ENCODE measurements at regions not wholly inside any gene's neighbourhood (a gene's known extent, or its start where the extent isn't known, plus 50 kb on each side); places are given as distances from the start of the nearest gene placed in this dataset.

DNA sequence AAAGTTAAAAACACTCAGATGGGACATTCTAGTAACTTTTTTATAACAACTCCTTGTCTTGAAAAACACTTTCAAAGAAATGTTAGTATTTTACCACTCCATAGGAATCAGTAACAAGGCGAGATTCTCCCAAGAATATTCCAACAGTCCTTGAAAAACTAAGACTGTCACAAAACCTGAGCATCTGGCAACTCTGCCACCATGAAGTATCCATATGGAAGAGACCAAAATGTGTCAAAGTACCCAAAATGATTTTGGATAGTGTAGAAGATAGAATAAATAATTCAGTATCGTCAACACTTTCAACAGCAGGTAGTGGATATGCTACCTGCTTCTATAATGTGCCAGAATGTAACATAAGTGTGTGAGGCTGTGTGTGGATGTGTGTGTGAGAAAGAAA lies 361.8 kb downstream of the ZEB2 start:
- TF ChIP-seq YY1 (IDR thresholded peaks at IDR 0.05): no peak
- no peak for TF ChIP-seq EGR1 (IDR thresholded peaks at IDR 0.05; ENCODE audit: low read depth in 2 of 2)
- TF ChIP-seq RAD21 (IDR thresholded peaks at IDR 0.05): no peak
- no peak for TF ChIP-seq RXRA (IDR thresholded peaks at IDR 0.05)
- TF ChIP-seq FOXA1 (IDR thresholded peaks at IDR 0.05): no peak
- TF ChIP-seq GABPA (IDR thresholded peaks at IDR 0.05 in 1 of 2, conservative IDR thresholded peaks at IDR 0.05 in 1 of 2): no peak
- no peak for TF ChIP-seq NR2F2 (IDR thresholded peaks at IDR 0.05)
- TF ChIP-seq, protein P1, sequence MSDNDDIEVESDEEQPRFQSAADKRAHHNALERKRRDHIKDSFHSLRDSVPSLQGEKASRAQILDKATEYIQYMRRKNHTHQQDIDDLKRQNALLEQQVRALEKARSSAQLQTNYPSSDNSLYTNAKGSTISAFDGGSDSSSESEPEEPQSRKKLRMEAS (IDR thresholded peaks at IDR 0.05): no peak
- TF ChIP-seq TAF1 (conservative IDR thresholded peaks at IDR 0.05): no peak
- no peak for DNase-seq (ENCODE audit: low spot score)
- no peaks in the 10 kb centered on the region for H3K27me3 ChIP-seq (ENCODE audit: control insufficient read depth in 4 of 4, insufficient read depth in 4 of 4, low read length in 3 of 4)
- no peak overlapping the region for H3K27ac ChIP-seq (ENCODE audit: low read depth in 1 of 2, low read length in 2 of 2)
- H3K4me1 ChIP-seq (ENCODE audit: control insufficient read depth in 4 of 4, insufficient read depth in 4 of 4, low read length in 3 of 4): peaks cover 0 to 2% (median 0%) of the 10 kb centered on the region in 4 donors
- no peaks in the 10 kb centered on the region for H3K9me3 ChIP-seq (ENCODE audit: control insufficient read depth in 4 of 4, low read length in 3 of 4)
- 96% methylated on average over 2 of the region's 2 CpGs for WGBS
- H3K36me3 ChIP-seq (ENCODE audit: control insufficient read depth in 4 of 4, insufficient read depth in 3 of 4, low read depth in 1 of 4, low read length in 3 of 4): no peaks in the 10 kb centered on the region
- no peak overlapping the region for H3K4me3 ChIP-seq (ENCODE audit: low read depth in 1 of 3, low read length in 3 of 3)
- no peak overlapping the region for H3K9ac ChIP-seq (ENCODE audit: low read depth in 1 of 2, low read length in 2 of 2)

DNA sequence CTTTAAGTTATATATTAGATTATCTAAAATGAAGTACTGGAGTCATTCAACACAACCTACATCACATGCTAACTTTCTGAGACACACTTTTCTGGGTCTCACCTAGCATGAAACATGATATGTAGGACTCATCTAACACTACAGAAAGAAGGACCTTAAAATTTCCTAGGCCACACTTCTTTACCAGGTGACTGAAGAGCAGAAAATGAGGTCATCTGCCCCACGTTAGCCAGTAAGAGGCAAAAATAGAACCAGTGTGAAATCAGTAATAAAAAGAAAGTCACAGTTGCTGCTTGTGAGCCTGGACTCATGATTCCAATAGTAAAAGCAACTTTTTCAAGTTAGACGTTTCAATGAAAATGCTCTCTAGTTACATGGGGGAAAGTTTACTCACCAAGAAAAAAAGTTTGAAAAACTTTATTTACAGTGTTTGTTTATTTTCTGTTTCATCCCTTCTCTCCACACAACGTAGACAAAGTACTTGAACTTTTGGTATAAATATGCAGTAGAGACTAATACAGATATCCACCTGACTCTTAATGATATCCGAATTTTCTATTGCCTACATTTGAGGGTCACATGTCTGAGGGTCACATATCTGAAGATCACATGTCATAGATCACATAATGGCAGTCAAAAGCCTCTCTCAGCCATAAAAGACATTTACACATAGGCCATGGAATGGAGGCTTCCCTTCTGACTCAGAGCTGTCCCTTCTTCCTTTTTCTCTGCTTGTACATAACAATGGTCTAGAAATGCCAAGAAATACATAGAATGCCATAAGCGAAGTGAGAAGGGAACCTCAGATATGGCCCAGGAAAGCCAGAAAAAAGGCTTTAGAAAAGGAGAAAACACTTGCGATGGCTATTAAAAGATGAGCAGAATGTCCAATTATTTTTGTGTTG lies 362.9 kb downstream of the ZEB2 start:
- H3K9ac ChIP-seq (ENCODE audit: low read depth in 1 of 2, low read length in 2 of 2): no peak overlapping the region
- H3K4me1 ChIP-seq (ENCODE audit: control insufficient read depth in 4 of 4, insufficient read depth in 4 of 4, low read length in 3 of 4): peaks cover 0 to 2% (median 0%) of the 10 kb centered on the region in 4 donors
- H3K27ac ChIP-seq (ENCODE audit: low read depth in 1 of 2, low read length in 2 of 2): no peak overlapping the region
- H3K27me3 ChIP-seq (ENCODE audit: control insufficient read depth in 4 of 4, insufficient read depth in 4 of 4, low read length in 3 of 4): no peaks in the 10 kb centered on the region
- H3K36me3 ChIP-seq (ENCODE audit: control insufficient read depth in 4 of 4, insufficient read depth in 3 of 4, low read depth in 1 of 4, low read length in 3 of 4): no peaks in the 10 kb centered on the region
- no peaks in the 10 kb centered on the region for H3K9me3 ChIP-seq (ENCODE audit: control insufficient read depth in 4 of 4, low read length in 3 of 4)
- TF ChIP-seq FOXA2 (IDR thresholded peaks at IDR 0.05) (no peak), FOXA1 (IDR thresholded peaks at IDR 0.05) (no peak)
- no peak overlapping the region for H3K4me3 ChIP-seq (ENCODE audit: low read depth in 1 of 3, low read length in 3 of 3)
- no peak for DNase-seq (ENCODE audit: low spot score)
- 86% methylated on average over 6 of the region's 6 CpGs for WGBS

DNA sequence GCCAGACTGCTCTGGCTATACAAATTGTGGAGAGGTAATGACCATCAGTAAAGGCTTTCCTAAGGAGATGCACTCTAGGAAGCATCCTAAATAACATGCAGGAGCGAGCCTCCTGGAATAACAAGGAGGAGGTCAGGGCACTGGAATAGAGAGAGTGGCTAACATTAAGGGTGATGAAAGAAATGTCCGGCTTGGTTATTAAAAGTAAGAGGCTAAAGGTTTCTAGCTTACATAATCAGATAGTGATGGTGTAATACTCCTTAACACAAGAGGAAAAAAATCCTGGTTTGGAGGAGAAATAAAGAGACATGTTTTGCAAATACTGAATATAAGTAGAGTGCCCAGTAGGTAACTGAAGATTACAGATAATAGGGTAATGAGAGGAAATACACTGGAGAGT lies 365.7 kb downstream of the ZEB2 start:
- no peak overlapping the region for H3K9ac ChIP-seq (ENCODE audit: low read depth in 1 of 2, low read length in 2 of 2)
- peaks cover 0 to 2% (median 0%) of the 10 kb centered on the region in 4 donors for H3K4me1 ChIP-seq (ENCODE audit: control insufficient read depth in 4 of 4, insufficient read depth in 4 of 4, low read length in 3 of 4)
- H3K36me3 ChIP-seq (ENCODE audit: control insufficient read depth in 4 of 4, insufficient read depth in 3 of 4, low read depth in 1 of 4, low read length in 3 of 4): no peaks in the 10 kb centered on the region
- H3K9me3 ChIP-seq (ENCODE audit: control insufficient read depth in 4 of 4, low read length in 3 of 4): no peaks in the 10 kb centered on the region
- WGBS: 61% methylated on average over 2 of the region's 2 CpGs
- TF ChIP-seq, protein P2, sequence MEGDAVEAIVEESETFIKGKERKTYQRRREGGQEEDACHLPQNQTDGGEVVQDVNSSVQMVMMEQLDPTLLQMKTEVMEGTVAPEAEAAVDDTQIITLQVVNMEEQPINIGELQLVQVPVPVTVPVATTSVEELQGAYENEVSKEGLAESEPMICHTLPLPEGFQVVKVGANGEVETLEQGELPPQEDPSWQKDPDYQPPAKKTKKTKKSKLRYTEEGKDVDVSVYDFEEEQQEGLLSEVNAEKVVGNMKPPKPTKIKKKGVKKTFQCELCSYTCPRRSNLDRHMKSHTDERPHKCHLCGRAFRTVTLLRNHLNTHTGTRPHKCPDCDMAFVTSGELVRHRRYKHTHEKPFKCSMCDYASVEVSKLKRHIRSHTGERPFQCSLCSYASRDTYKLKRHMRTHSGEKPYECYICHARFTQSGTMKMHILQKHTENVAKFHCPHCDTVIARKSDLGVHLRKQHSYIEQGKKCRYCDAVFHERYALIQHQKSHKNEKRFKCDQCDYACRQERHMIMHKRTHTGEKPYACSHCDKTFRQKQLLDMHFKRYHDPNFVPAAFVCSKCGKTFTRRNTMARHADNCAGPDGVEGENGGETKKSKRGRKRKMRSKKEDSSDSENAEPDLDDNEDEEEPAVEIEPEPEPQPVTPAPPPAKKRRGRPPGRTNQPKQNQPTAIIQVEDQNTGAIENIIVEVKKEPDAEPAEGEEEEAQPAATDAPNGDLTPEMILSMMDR (IDR thresholded peaks at IDR 0.05; ENCODE audit: low read depth, low read length, missing input control): no peak
- TF ChIP-seq GABPA (IDR thresholded peaks at IDR 0.05 in 1 of 2, conservative IDR thresholded peaks at IDR 0.05 in 1 of 2) (no peak), HNF4G (IDR thresholded peaks at IDR 0.05) (no peak), TAF1 (conservative IDR thresholded peaks at IDR 0.05) (no peak), JUND (IDR thresholded peaks at IDR 0.05) (no peak), SP1 (IDR thresholded peaks at IDR 0.05) (no peak), RAD21 (IDR thresholded peaks at IDR 0.05) (no peak), FOXA1 (IDR thresholded peaks at IDR 0.05) (no peak), NR2F2 (IDR thresholded peaks at IDR 0.05) (no peak), EGR1 (IDR thresholded peaks at IDR 0.05; ENCODE audit: low read depth in 2 of 2) (no peak), RXRA (IDR thresholded peaks at IDR 0.05) (no peak), YY1 (IDR thresholded peaks at IDR 0.05) (no peak)
- TF ChIP-seq, protein P3, sequence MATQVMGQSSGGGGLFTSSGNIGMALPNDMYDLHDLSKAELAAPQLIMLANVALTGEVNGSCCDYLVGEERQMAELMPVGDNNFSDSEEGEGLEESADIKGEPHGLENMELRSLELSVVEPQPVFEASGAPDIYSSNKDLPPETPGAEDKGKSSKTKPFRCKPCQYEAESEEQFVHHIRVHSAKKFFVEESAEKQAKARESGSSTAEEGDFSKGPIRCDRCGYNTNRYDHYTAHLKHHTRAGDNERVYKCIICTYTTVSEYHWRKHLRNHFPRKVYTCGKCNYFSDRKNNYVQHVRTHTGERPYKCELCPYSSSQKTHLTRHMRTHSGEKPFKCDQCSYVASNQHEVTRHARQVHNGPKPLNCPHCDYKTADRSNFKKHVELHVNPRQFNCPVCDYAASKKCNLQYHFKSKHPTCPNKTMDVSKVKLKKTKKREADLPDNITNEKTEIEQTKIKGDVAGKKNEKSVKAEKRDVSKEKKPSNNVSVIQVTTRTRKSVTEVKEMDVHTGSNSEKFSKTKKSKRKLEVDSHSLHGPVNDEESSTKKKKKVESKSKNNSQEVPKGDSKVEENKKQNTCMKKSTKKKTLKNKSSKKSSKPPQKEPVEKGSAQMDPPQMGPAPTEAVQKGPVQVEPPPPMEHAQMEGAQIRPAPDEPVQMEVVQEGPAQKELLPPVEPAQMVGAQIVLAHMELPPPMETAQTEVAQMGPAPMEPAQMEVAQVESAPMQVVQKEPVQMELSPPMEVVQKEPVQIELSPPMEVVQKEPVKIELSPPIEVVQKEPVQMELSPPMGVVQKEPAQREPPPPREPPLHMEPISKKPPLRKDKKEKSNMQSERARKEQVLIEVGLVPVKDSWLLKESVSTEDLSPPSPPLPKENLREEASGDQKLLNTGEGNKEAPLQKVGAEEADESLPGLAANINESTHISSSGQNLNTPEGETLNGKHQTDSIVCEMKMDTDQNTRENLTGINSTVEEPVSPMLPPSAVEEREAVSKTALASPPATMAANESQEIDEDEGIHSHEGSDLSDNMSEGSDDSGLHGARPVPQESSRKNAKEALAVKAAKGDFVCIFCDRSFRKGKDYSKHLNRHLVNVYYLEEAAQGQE (IDR thresholded peaks at IDR 0.05): no peak
- TF ChIP-seq, protein P4, sequence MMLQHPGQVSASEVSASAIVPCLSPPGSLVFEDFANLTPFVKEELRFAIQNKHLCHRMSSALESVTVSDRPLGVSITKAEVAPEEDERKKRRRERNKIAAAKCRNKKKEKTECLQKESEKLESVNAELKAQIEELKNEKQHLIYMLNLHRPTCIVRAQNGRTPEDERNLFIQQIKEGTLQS (IDR thresholded peaks at IDR 0.05): no peak
- TF ChIP-seq, protein P5, sequence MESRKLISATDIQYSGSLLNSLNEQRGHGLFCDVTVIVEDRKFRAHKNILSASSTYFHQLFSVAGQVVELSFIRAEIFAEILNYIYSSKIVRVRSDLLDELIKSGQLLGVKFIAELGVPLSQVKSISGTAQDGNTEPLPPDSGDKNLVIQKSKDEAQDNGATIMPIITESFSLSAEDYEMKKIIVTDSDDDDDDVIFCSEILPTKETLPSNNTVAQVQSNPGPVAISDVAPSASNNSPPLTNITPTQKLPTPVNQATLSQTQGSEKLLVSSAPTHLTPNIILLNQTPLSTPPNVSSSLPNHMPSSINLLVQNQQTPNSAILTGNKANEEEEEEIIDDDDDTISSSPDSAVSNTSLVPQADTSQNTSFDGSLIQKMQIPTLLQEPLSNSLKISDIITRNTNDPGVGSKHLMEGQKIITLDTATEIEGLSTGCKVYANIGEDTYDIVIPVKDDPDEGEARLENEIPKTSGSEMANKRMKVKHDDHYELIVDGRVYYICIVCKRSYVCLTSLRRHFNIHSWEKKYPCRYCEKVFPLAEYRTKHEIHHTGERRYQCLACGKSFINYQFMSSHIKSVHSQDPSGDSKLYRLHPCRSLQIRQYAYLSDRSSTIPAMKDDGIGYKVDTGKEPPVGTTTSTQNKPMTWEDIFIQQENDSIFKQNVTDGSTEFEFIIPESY (IDR thresholded peaks at IDR 0.05): no peak
- H3K27ac ChIP-seq (ENCODE audit: low read depth in 1 of 2, low read length in 2 of 2): no peak overlapping the region
- DNase-seq (ENCODE audit: low spot score): no peak
- no peak overlapping the region for H3K4me3 ChIP-seq (ENCODE audit: low read depth in 1 of 3, low read length in 3 of 3)
- no peaks in the 10 kb centered on the region for H3K27me3 ChIP-seq (ENCODE audit: control insufficient read depth in 4 of 4, insufficient read depth in 4 of 4, low read length in 3 of 4)
